ENCODE measurements at regions not wholly inside any gene's neighbourhood (a gene's known extent, or its start where the extent isn't known, plus 50 kb on each side); places are given as distances from the start of the nearest gene placed in this dataset.

GRCh38 chr4:45876235-45876890 is 247.5 kb downstream of the GABRG1 start:
- TF ChIP-seq CTCF (IDR thresholded peaks at IDR 0.05; ENCODE audit: insufficient read depth, low read depth, low read length): no peak
- TF ChIP-seq EZH2 (IDR thresholded peaks at IDR 0.05; ENCODE audit: insufficient read depth, low read length): no peak

Measured in astrocyte (in vitro differentiated cells and primary cell).